Midbrain (tissue), 1 donor: ENCODE measurements at regions not wholly inside any gene's neighbourhood (a gene's known extent, or its start where the extent isn't known, plus 50 kb on each side); places are given as distances from the start of the nearest gene placed in this dataset.
"Not testable (repeated sequence)": the region's sequence is repeated elsewhere in the genome, so short reads cannot be mapped to it uniquely, and the experiment has no call there.

Experiments used
- DNase-seq: peaks from one replicate; lab custom pipeline; 2025; lab: John Stamatoyannopoulos, UW

DNA sequence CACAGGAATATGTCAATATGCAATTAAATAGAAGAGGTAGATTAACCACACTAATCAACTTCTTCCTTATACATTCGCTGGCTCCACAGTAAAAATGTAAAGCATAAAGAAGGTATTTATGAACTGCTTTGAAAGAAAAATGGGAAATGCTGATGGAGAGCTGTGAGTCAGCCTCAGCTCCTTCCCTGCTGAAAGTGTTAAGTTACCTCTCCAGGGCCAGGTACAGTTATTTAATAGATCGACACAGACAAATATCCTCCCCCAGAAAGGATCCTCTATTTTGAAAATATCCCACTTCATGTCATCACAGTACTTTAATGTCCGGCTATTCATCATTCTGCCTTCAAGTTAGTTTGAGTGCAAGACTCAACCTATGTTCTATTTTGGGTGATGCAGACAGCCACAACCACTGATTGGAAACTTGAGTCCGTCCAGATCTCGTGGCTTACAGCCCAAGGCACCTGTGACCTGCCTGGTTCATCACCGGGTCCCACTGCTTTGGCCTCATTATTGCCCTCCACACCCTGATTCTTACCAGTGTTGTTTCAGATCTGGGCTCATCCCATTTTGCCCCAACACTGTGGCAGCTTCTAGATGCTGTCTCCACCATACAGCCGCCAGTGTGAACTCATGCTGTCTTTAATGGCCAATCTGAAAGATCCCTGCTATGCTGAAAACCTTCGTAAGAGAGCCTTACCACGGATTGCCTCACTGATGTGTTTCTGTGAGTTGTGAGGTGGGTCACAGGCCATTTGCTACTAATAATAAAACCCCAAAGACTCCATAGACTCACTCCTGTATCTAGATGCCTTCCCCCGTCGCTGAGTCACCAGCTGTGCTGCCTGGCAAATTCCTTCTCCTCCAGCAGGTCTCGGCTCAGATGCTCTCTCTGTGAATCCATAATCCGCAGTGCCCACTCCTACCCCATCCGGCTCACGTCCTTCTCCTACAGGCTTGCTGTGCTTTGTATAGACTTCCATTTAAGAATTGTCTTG, 56.2 kb upstream of the DDAH1 start:
- DNase-seq, result not testable (repeated sequence)

DNA sequence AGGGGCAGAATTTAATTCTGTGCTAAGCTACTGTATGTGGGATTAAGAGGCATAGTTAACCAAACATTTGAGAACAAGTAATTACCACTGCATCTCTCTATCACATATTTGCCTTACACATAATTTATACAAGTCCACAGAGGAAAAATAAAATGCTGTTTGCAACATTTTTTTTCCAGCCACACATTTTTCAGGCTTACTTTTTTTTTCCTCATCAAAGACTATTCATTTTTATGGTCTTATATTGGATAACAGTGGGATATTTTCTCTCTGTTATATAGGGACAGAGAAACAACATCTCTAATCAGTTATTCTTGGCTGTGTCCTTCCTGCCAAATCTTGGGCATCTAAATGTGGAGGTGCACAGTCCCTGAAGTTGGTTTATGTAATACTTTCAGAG, 57.5 kb upstream of the DDAH1 start:
- DNase-seq, result not testable (repeated sequence)

DNA sequence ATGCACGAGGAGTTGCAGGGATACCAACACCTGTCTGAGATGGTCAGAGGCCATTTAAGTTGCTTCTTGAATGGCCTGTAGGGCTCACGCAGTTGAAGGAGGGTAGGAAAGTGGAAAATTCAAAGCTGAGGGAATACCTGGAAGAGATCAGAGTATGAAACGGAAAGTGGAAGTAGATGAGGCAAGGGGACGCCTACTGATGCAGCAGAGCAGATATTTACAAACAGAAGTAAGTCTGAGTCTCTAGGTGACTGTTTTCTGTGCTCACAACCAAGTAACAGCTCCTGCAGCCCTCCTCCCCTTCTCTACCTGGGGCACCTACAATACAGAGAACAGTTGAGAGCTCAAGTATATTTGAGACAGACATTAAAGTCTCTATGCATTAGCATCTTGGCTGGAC, 57.5 kb upstream of the CCN1 start:
- not testable (repeated sequence) for DNase-seq

DNA sequence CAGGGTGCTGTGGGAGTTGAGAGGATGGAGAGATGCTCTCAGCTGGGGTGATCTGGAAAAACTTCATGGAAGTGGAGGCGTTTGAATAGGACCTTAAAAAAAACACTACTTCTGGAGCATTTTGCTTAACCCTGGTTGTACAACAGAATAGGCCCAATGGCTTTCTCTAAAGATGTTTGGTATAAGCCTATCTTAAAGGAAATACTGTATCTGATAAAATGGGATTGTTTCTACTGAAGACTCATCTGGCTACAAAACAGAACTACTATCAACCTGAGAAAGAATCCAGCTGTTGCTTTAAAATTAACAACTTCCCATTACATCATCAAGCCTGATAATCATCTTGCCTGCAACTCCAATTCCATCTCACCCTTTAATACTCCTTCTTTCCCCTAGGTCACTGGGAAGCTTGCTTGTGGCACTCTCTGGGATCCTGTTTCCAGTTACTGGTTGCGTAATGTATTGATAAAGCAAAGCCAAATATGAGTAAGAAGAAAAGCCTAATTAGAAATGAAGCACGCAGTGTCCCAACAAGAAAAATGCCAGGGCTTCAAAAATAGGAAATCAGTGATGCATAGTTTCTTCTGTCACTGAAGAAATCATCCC, 56.2 kb upstream of the CCN1 start:
- DNase-seq, result not testable (repeated sequence)

DNA sequence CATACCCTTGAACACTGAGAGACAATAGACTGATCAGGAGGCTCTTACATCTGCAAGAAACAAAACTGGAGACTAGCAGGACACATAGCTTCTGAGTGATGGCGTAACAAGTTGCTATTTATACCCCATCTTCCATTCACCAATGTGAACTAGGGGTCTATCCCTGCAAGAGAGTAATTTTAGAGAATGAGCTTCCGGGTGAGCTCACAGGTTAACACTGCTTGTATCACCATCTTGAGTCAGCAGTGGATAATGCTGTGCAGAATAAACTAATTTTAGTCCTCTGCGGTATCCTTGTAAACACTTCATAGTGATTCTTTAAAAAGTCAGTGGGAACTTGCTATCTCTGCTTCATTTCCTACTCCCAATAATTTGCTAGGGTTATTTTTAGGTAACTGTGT, 55.0 kb upstream of the CCN1 start:
- DNase-seq, result not testable (repeated sequence)

DNA sequence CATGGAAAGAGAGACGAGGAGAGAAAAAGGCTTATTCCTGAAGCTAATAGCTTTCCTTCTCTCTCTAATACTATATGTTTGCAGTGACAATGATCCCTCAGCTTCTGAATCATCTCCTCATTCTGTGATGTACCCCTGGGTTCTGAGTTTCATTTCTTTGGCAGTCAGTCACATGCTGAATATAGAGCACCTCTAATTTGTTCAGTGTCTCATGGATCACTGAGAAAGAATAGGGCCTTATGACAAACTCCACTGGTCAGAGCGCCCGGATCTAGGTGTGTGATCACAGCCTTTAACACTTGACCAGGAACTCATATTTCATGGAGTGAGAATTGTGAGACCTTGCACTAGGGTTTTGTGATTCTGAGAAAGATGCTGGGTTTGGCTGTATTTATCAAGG, 54.3 kb upstream of the CCN1 start:
- DNase-seq, result not testable (repeated sequence)

DNA sequence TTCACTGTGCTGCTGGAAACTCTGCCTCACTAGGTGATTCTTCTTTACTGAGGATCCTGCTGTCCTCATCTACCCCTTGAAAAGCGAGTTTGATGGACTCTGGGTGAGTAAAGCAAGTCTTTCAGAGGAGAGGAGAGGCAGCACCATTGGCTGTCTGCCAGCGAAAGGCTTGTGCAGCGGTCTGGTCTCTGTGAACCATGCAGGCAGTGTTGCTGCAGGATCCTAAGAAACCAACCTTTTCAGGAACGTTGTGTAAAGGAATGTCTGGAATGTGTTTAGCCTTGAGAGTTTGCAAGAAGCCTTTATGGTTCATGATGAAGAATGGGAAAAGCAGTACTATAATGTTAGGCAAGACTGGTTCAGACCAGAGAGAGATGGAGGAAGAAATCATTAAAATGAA, 53.4 kb upstream of the CCN1 start:
- DNase-seq, result peak; percentile 20
